ENCODE measurements at regions not wholly inside any gene's neighbourhood (a gene's known extent, or its start where the extent isn't known, plus 50 kb on each side); places are given as distances from the start of the nearest gene placed in this dataset.
A peak's percentile ranks its signal among the peaks of the same experiment; 100 is the strongest.

DNA sequence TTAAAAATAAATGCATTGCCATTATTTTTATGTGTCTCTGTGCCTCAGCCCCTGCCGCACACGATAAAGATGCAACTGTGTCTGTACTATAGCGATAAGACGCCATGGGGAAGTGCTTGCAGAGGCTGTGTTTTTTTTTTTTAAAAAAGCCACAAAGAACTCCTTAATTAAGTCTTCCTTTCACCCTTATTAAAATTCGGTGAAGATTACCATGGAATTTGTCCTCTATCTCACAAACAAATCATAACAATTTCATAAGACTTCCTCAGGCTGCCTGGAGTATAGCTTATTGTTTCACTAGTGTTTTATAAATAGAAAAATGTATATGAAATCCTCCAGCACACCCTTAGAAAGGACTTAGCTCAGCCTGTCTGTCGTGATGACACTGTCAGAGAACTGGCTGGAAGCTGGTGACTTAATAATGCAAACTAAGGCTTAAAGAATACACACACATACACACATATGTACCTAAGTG lies 374.8 kb upstream of the SLCO3A1 start (continued):
- TF ChIP-seq, protein P1, sequence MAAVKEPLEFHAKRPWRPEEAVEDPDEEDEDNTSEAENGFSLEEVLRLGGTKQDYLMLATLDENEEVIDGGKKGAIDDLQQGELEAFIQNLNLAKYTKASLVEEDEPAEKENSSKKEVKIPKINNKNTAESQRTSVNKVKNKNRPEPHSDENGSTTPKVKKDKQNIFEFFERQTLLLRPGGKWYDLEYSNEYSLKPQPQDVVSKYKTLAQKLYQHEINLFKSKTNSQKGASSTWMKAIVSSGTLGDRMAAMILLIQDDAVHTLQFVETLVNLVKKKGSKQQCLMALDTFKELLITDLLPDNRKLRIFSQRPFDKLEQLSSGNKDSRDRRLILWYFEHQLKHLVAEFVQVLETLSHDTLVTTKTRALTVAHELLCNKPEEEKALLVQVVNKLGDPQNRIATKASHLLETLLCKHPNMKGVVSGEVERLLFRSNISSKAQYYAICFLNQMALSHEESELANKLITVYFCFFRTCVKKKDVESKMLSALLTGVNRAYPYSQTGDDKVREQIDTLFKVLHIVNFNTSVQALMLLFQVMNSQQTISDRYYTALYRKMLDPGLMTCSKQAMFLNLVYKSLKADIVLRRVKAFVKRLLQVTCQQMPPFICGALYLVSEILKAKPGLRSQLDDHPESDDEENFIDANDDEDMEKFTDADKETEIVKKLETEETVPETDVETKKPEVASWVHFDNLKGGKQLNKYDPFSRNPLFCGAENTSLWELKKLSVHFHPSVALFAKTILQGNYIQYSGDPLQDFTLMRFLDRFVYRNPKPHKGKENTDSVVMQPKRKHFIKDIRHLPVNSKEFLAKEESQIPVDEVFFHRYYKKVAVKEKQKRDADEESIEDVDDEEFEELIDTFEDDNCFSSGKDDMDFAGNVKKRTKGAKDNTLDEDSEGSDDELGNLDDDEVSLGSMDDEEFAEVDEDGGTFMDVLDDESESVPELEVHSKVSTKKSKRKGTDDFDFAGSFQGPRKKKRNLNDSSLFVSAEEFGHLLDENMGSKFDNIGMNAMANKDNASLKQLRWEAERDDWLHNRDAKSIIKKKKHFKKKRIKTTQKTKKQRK (IDR thresholded peaks at IDR 0.05; ENCODE audit: borderline replicate concordance, low read depth, low read length), result no peak
- TF ChIP-seq NCOR1 (IDR thresholded peaks at IDR 0.05), result peak; percentile 91
- TF ChIP-seq, protein P2, sequence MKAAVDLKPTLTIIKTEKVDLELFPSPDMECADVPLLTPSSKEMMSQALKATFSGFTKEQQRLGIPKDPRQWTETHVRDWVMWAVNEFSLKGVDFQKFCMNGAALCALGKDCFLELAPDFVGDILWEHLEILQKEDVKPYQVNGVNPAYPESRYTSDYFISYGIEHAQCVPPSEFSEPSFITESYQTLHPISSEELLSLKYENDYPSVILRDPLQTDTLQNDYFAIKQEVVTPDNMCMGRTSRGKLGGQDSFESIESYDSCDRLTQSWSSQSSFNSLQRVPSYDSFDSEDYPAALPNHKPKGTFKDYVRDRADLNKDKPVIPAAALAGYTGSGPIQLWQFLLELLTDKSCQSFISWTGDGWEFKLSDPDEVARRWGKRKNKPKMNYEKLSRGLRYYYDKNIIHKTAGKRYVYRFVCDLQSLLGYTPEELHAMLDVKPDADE (conservative IDR thresholded peaks at IDR 0.05; ENCODE audit: control insufficient read depth, low read depth, low read length), result no peak
- TF ChIP-seq ZNF76 (CRISPR knock-in tag; IDR thresholded peaks at IDR 0.05; ENCODE audit: borderline replicate concordance), result no peak
- TF ChIP-seq, protein P3, sequence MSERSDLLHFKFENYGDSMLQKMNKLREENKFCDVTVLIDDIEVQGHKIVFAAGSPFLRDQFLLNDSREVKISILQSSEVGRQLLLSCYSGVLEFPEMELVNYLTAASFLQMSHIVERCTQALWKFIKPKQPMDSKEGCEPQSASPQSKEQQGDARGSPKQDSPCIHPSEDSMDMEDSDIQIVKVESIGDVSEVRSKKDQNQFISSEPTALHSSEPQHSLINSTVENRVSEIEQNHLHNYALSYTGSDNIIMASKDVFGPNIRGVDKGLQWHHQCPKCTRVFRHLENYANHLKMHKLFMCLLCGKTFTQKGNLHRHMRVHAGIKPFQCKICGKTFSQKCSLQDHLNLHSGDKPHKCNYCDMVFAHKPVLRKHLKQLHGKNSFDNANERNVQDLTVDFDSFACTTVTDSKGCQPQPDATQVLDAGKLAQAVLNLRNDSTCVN (CRISPR knock-in tag; IDR thresholded peaks at IDR 0.05), result no peak
- TF ChIP-seq ELF2 (CRISPR knock-in tag; IDR thresholded peaks at IDR 0.05), result no peak
- TF ChIP-seq EP300 (IDR thresholded peaks at IDR 0.05; ENCODE audit: low read length), result peak; percentile 98
- no peak for TF ChIP-seq MCM7 (IDR thresholded peaks at IDR 0.05)
- TF ChIP-seq CGGBP1 (CRISPR knock-in tag; IDR thresholded peaks at IDR 0.05), result no peak
- no peak for TF ChIP-seq NR3C1 (CRISPR knock-in tag; IDR thresholded peaks at IDR 0.05)
- TF ChIP-seq RBM39 (optimal IDR thresholded peaks at IDR 0.05; ENCODE audit: low read depth, low read length), result no peak
- TF ChIP-seq ZNF3 (CRISPR knock-in tag; IDR thresholded peaks at IDR 0.05), result no peak
- TF ChIP-seq CBFB (CRISPR knock-in tag; IDR thresholded peaks at IDR 0.05), result no peak
- peak; percentile 96 for TF ChIP-seq KLF16 (IDR thresholded peaks at IDR 0.05)
- TF ChIP-seq KAT8 (IDR thresholded peaks at IDR 0.05; ENCODE audit: low read depth), result no peak
- no peak for TF ChIP-seq PTRF (tag; IDR thresholded peaks at IDR 0.05)
- no peak for TF ChIP-seq FOS (IDR thresholded peaks at IDR 0.05; ENCODE audit: extremely low read depth, insufficient read length)
- no peak for TF ChIP-seq ZEB2 (IDR thresholded peaks at IDR 0.05)
- TF ChIP-seq, protein P4, sequence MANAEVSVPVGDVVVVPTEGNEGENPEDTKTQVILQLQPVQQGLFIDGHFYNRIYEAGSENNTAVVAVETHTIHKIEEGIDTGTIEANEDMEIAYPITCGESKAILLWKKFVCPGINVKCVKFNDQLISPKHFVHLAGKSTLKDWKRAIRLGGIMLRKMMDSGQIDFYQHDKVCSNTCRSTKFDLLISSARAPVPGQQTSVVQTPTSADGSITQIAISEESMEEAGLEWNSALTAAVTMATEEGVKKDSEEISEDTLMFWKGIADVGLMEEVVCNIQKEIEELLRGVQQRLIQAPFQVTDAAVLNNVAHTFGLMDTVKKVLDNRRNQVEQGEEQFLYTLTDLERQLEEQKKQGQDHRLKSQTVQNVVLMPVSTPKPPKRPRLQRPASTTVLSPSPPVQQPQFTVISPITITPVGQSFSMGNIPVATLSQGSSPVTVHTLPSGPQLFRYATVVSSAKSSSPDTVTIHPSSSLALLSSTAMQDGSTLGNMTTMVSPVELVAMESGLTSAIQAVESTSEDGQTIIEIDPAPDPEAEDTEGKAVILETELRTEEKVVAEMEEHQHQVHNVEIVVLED (CRISPR knock-in tag; IDR thresholded peaks at IDR 0.05), result no peak
- TF ChIP-seq ZNF589 (CRISPR knock-in tag; IDR thresholded peaks at IDR 0.05; ENCODE audit: low read depth), result peak; percentile 80; the same call in 1 of the 2 replicates
- peak; percentile 98 for TF ChIP-seq DPF2 (IDR thresholded peaks at IDR 0.05)
- TF ChIP-seq, protein P5, sequence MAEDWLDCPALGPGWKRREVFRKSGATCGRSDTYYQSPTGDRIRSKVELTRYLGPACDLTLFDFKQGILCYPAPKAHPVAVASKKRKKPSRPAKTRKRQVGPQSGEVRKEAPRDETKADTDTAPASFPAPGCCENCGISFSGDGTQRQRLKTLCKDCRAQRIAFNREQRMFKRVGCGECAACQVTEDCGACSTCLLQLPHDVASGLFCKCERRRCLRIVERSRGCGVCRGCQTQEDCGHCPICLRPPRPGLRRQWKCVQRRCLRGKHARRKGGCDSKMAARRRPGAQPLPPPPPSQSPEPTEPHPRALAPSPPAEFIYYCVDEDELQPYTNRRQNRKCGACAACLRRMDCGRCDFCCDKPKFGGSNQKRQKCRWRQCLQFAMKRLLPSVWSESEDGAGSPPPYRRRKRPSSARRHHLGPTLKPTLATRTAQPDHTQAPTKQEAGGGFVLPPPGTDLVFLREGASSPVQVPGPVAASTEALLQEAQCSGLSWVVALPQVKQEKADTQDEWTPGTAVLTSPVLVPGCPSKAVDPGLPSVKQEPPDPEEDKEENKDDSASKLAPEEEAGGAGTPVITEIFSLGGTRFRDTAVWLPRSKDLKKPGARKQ (CRISPR knock-in tag; IDR thresholded peaks at IDR 0.05), result no peak; the same call in 1 of the 2 replicates
- peak; percentile 99 for TF ChIP-seq TAL1 (IDR thresholded peaks at IDR 0.05)
